Type B pancreatic cell (in vitro differentiated cells): ENCODE measurements at regions not wholly inside any gene's neighbourhood (a gene's known extent, or its start where the extent isn't known, plus 50 kb on each side); places are given as distances from the start of the nearest gene placed in this dataset.

ENCODE experiments used
- DNase-seq: peaks from one replicate; pipeline ENCODE4 v3.0.0; 2021; ENCODE audit warnings: mixed read lengths; ENCODE audit not compliant: unreplicated experiment; ENCODE audit errors: extremely low spot score
- H3K27ac Mint-ChIP-seq: 2 replicates; pipeline ENCODE4 v1.8.0; 2021; ENCODE audit warnings: mild to moderate bottlenecking, mixed read lengths
- H3K27me3 Mint-ChIP-seq: 2 replicates; pipeline ENCODE4 v1.8.0; 2021; ENCODE audit warnings: mixed read lengths
- H3K36me3 Mint-ChIP-seq: 2 replicates; pipeline ENCODE4 v1.8.0; 2021; ENCODE audit warnings: mixed read lengths
- H3K4me1 Mint-ChIP-seq: one replicate; pipeline ENCODE4 v1.8.0; 2021; ENCODE audit warnings: mixed read lengths; ENCODE audit not compliant: unreplicated experiment
- H3K4me3 Mint-ChIP-seq: 2 replicates; pipeline ENCODE4 v1.8.0; 2021; ENCODE audit warnings: mild to moderate bottlenecking, mixed read lengths
- H3K9me3 Mint-ChIP-seq: 2 replicates; pipeline ENCODE4 v1.8.0; 2021; ENCODE audit warnings: mixed read lengths
- CTCF ChIP-seq: fragments of 200-600 bp; sonication (generic); conservative IDR thresholded peaks from 2 replicates; pipeline ENCODE4 v1.5.0; 2021; ENCODE audit warnings: antibody characterized with exemption, mild to moderate bottlenecking

GRCh38 chr11:80104191-80104590 is 663.4 kb upstream of the TENM4 start:
- no peak for TF ChIP-seq CTCF
- H3K4me3 Mint-ChIP-seq, result no peak overlapping the region
- DNase-seq, result no peak
- H3K27me3 Mint-ChIP-seq, result peaks cover 2% of the 10 kb centered on the region
- H3K36me3 Mint-ChIP-seq, result no peaks in the 10 kb centered on the region
- H3K27ac Mint-ChIP-seq, result no peak overlapping the region
- H3K9me3 Mint-ChIP-seq, result no peaks in the 10 kb centered on the region
- H3K4me1 Mint-ChIP-seq, result peaks cover 5% of the 10 kb centered on the region

- Mint-ChIP-seq H3K4me1 (peaks cover 5% of the 10 kb centered on the region), H3K27me3 (no peaks in the 10 kb centered on the region), H3K4me3 (no peak overlapping the region), H3K9me3 (peaks cover 4% of the 10 kb centered on the region), H3K27ac (peak overlapping the region; percentile 2), H3K36me3 (no peaks in the 10 kb centered on the region)
- no peak for DNase-seq
- TF ChIP-seq CTCF, result no peak
Observed at GRCh38 chr11:80103142-80103859, 662.5 kb upstream of the TENM4 start.

- Mint-ChIP-seq H3K9me3 (peaks cover 4% of the 10 kb centered on the region), H3K27ac (no peak overlapping the region), H3K4me1 (no peaks in the 10 kb centered on the region), H3K36me3 (no peaks in the 10 kb centered on the region), H3K27me3 (no peaks in the 10 kb centered on the region), H3K4me3 (no peak overlapping the region)
- no peak for TF ChIP-seq CTCF
- DNase-seq, result no peak
Observed at GRCh38 chr11:80097146-80097545, 656.3 kb upstream of the TENM4 start.

GRCh38 chr11:80096736-80097135 is 655.9 kb upstream of the TENM4 start:
- peaks cover 4% of the 10 kb centered on the region for H3K9me3 Mint-ChIP-seq
- TF ChIP-seq CTCF, result no peak
- DNase-seq, result no peak
- no peaks in the 10 kb centered on the region for H3K27me3 Mint-ChIP-seq
- H3K4me1 Mint-ChIP-seq, result no peaks in the 10 kb centered on the region
- no peaks in the 10 kb centered on the region for H3K36me3 Mint-ChIP-seq
- no peak overlapping the region for H3K27ac Mint-ChIP-seq
- H3K4me3 Mint-ChIP-seq, result no peak overlapping the region

GRCh38 chr11:80086496-80087055 is 645.7 kb upstream of the TENM4 start:
- no peaks in the 10 kb centered on the region for H3K27me3 Mint-ChIP-seq
- no peaks in the 10 kb centered on the region for H3K9me3 Mint-ChIP-seq
- peaks cover 13% of the 10 kb centered on the region for H3K4me1 Mint-ChIP-seq
- H3K36me3 Mint-ChIP-seq, result no peaks in the 10 kb centered on the region
- no peak for DNase-seq
- TF ChIP-seq CTCF, result no peak
- no peak overlapping the region for H3K27ac Mint-ChIP-seq
- H3K4me3 Mint-ChIP-seq, result no peak overlapping the region
